HUES64 (cell line): ENCODE measurements at regions not wholly inside any gene's neighbourhood (a gene's known extent, or its start where the extent isn't known, plus 50 kb on each side); places are given as distances from the start of the nearest gene placed in this dataset.

Experiments used
- H3K27ac ChIP-seq: 2 replicates; pipeline ENCODE4 v1.7.0; 2013; ENCODE audit warnings: low read depth, low read length, inconsistent platforms
- H3K27me3 ChIP-seq: 2 replicates; pipeline ENCODE4 v1.6.1; 2013; ENCODE audit warnings: mild to moderate bottlenecking, low read length; ENCODE audit not compliant: insufficient read depth
- H3K36me3 ChIP-seq: 2 replicates; pipeline ENCODE4 v1.6.1; 2013; ENCODE audit warnings: mild to moderate bottlenecking, low read length; ENCODE audit not compliant: insufficient read depth
- H3K4me1 ChIP-seq: 2 replicates; pipeline ENCODE4 v1.6.1; 2013; ENCODE audit warnings: mild to moderate bottlenecking, low read length, moderate library complexity; ENCODE audit not compliant: insufficient read depth
- H3K4me3 ChIP-seq: 2 replicates; pipeline ENCODE4 v1.5.1; 2013; ENCODE audit warnings: mild to moderate bottlenecking, low read length, moderate library complexity
- H3K9ac ChIP-seq: 2 replicates; pipeline ENCODE4 v1.6.1; 2013; ENCODE audit warnings: mild to moderate bottlenecking, low read depth, low read length
- H3K9me3 ChIP-seq: 2 replicates; pipeline ENCODE4 v1.6.1; 2013; ENCODE audit warnings: low read depth, low read length; ENCODE audit not compliant: insufficient read depth
- WGBS: fragments of 150-250, 120-280 bp; methylation state at CpG from one replicate; pipeline ENCODE4 v1.1.7; 2013; ENCODE audit warnings: missing lambda C conversion rate; 5-methylcytosine and 5-hydroxymethylcytosine counted together

GRCh38 chr4:79512363-79512762 is 104.3 kb upstream of the GK2 start:
- H3K4me3 ChIP-seq: no peak overlapping the region
- H3K4me1 ChIP-seq: no peaks in the 10 kb centered on the region
- no peak overlapping the region for H3K27ac ChIP-seq
- H3K9me3 ChIP-seq: no peaks in the 10 kb centered on the region
- no peak overlapping the region for H3K9ac ChIP-seq
- H3K36me3 ChIP-seq: no peaks in the 10 kb centered on the region
- no peaks in the 10 kb centered on the region for H3K27me3 ChIP-seq

GRCh38 chr4:79502081-79502480 is 94.1 kb upstream of the GK2 start:
- Histone ChIP-seq H3K4me3 (no peak overlapping the region), H3K9ac (no peak overlapping the region), H3K4me1 (peaks cover 7% of the 10 kb centered on the region; the same call in 1 of the 2 replicates), H3K27me3 (no peaks in the 10 kb centered on the region), H3K9me3 (no peaks in the 10 kb centered on the region), H3K36me3 (no peaks in the 10 kb centered on the region), H3K27ac (no peak overlapping the region)

GRCh38 chr4:79498282-79498681 is 90.3 kb upstream of the GK2 start:
- H3K9me3 ChIP-seq: no peaks in the 10 kb centered on the region
- 88% methylated on average over 1 of the region's 1 CpG for WGBS

GRCh38 chr4:79497001-79497400 is 89.0 kb upstream of the GK2 start:
- H3K27me3 ChIP-seq: no peaks in the 10 kb centered on the region
- no peak overlapping the region for H3K4me3 ChIP-seq
- H3K9ac ChIP-seq: no peak overlapping the region
- no peaks in the 10 kb centered on the region for H3K9me3 ChIP-seq
- H3K36me3 ChIP-seq: no peaks in the 10 kb centered on the region
- no peak overlapping the region for H3K27ac ChIP-seq
- WGBS: 91% methylated on average over 1 of the region's 1 CpG
- H3K4me1 ChIP-seq: peaks cover 7% of the 10 kb centered on the region; the same call in 1 of the 2 replicates

More at GRCh38 chr4:79498282-79498681, 90.3 kb upstream of the GK2 start:
- Histone ChIP-seq H3K4me3 (no peak overlapping the region), H3K36me3 (no peaks in the 10 kb centered on the region), H3K27me3 (no peaks in the 10 kb centered on the region), H3K27ac (no peak overlapping the region), H3K9ac (no peak overlapping the region), H3K4me1 (peaks cover 7% of the 10 kb centered on the region; the same call in 1 of the 2 replicates)

DNA sequence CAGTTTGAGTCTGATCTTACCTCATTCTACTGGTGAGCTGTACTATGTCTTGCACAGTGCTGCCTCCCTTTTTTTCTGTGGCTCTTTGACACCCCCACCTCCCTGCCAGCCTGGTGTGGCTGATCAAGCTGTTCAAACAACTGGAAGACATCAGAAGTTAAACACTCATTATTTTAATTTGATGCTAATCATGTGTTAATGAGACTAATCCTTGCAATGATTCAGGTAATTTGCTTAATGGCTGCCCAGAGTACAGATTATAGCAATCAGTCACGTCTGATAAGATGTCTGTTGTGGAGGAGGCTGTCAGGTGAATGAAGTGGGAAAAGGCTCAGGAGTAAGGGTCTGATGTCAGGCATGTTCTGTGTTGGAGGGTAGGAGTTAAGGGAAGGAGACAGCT is 87.4 kb upstream of the GK2 start:
- Histone ChIP-seq H3K9me3 (no peaks in the 10 kb centered on the region), H3K27me3 (no peaks in the 10 kb centered on the region), H3K36me3 (no peaks in the 10 kb centered on the region), H3K4me3 (no peak overlapping the region), H3K27ac (no peak overlapping the region), H3K4me1 (peaks cover 7% of the 10 kb centered on the region; the same call in 1 of the 2 replicates), H3K9ac (no peak overlapping the region)
- 66% methylated on average over 1 of the region's 1 CpG for WGBS

DNA sequence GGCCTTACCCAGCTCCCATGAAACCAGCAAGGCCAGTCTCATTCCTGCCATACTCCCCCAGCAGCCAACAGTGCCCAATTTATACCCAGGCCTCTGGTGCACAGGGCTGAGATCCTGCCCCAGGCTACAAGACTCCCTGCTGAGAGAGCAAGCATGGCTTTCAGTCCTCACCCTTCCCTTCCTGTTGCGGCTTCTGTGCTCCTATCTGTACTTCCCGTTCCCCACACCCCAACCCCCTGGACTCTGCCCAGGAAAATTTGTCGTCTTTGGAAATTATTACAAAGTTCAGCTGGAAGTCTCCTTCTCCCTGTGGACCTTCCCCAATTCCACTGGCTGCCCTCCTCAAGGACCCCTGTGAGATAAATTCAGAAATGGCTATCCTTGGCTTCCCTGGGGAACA is 84.1 kb upstream of the GK2 start:
- no peak overlapping the region for H3K4me3 ChIP-seq
- H3K27ac ChIP-seq: no peak overlapping the region
- no peaks in the 10 kb centered on the region for H3K4me1 ChIP-seq
- no peaks in the 10 kb centered on the region for H3K27me3 ChIP-seq
- no peaks in the 10 kb centered on the region for H3K36me3 ChIP-seq
- 90% methylated on average over 3 of the region's 3 CpGs for WGBS
- H3K9ac ChIP-seq: no peak overlapping the region
- H3K9me3 ChIP-seq: no peaks in the 10 kb centered on the region

DNA sequence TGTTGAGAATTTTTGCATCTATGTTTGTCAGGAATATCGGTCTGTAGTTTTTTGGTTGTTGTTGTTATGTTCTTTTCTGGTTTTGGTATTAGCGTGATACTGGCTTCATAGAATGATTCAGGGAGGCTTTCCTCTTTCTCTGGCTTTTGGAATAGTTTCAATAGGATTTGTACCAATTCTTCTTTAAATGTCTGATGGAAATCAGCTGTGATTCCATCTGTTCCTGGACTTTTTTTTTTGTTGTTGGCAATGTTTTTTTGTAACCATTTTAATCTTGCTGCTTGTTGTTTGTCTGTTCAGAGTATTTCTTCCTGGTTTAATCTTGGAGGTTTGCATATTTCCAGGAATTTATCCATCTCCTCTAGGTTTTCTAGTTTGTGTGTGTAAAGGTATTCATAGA is 81.5 kb upstream of the GK2 start:
- no peak overlapping the region for H3K4me3 ChIP-seq
- H3K27me3 ChIP-seq: no peaks in the 10 kb centered on the region
- 91% methylated on average over 2 of the region's 2 CpGs for WGBS

DNA sequence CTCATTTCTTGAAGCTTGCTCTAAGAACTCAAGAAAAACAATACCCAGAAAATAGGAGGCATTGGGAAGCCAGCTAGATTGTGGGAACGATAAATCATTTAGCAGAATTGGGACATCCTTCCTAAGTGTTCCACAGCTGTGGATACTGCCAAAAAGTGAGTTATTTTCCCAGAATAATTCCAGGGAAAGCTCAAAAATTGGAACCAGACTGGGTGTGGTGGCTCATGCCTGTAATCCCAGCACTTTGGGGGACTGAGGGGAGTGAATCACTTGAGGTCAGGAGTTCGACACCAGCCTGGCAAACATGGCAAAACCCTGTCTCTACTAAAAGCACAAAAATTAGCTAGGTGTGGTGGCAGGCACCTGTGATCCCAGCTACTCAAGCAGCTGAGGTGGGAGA is 68.2 kb upstream of the GK2 start:
- Histone ChIP-seq H3K27me3 (no peaks in the 10 kb centered on the region), H3K36me3 (no peaks in the 10 kb centered on the region), H3K9me3 (no peaks in the 10 kb centered on the region), H3K4me1 (no peaks in the 10 kb centered on the region), H3K9ac (no peak overlapping the region), H3K27ac (no peak overlapping the region), H3K4me3 (no peak overlapping the region)
- WGBS: 94% methylated on average over 1 of the region's 2 CpGs

More for the DNA sequence above, 81.5 kb upstream of the GK2 start:
- no peaks in the 10 kb centered on the region for H3K9me3 ChIP-seq
- no peak overlapping the region for H3K9ac ChIP-seq
- H3K36me3 ChIP-seq: no peaks in the 10 kb centered on the region
- no peaks in the 10 kb centered on the region for H3K4me1 ChIP-seq
- H3K27ac ChIP-seq: no peak overlapping the region

- H3K4me3 ChIP-seq: no peak overlapping the region
- no peak overlapping the region for H3K27ac ChIP-seq
- whole genome bisulfite sequencing: 93% methylated on average over 1 of the region's 3 CpGs
- H3K9ac ChIP-seq: no peak overlapping the region
- no peaks in the 10 kb centered on the region for H3K9me3 ChIP-seq
- no peaks in the 10 kb centered on the region for H3K4me1 ChIP-seq
- H3K27me3 ChIP-seq: no peaks in the 10 kb centered on the region
- H3K36me3 ChIP-seq: no peaks in the 10 kb centered on the region
Measured at GRCh38 chr4:79473439-79473724, 65.4 kb upstream of the GK2 start.

- no peaks in the 10 kb centered on the region for H3K27me3 ChIP-seq
- no peaks in the 10 kb centered on the region for H3K4me1 ChIP-seq
- H3K27ac ChIP-seq: no peak overlapping the region
- H3K9me3 ChIP-seq: no peaks in the 10 kb centered on the region
- no peaks in the 10 kb centered on the region for H3K36me3 ChIP-seq
- WGBS: 91% methylated on average over 3 of the region's 3 CpGs
- H3K4me3 ChIP-seq: no peak overlapping the region
- no peak overlapping the region for H3K9ac ChIP-seq
Measured at GRCh38 chr4:79472693-79473438, 64.8 kb upstream of the GK2 start.

DNA sequence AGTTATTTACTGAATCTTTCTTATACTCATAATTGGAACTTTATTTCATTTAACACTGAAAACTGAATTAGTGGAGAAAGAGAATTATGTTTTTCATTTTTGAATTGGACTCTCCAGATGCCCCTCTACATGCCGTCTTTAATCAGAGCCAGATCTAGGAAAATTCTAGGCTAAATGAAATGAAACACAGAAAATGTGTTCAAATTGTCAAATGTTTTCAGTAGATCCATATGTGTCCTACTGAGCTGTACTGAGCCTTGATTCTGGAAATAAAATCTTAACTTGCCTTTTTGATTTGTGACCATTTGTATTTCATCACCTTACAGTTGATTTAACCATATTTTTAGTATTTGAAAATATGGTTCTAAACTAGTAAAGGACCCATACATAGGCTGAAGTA is 64.0 kb upstream of the GK2 start:
- H3K27me3 ChIP-seq: no peaks in the 10 kb centered on the region
- no peak overlapping the region for H3K4me3 ChIP-seq
- WGBS: 100% methylated on average over 1 of the region's 1 CpG
- no peak overlapping the region for H3K9ac ChIP-seq
- peaks cover 2% of the 10 kb centered on the region; the same call in 1 of the 2 replicates for H3K4me1 ChIP-seq
- H3K9me3 ChIP-seq: no peaks in the 10 kb centered on the region
- H3K27ac ChIP-seq: no peak overlapping the region
- no peaks in the 10 kb centered on the region for H3K36me3 ChIP-seq

DNA sequence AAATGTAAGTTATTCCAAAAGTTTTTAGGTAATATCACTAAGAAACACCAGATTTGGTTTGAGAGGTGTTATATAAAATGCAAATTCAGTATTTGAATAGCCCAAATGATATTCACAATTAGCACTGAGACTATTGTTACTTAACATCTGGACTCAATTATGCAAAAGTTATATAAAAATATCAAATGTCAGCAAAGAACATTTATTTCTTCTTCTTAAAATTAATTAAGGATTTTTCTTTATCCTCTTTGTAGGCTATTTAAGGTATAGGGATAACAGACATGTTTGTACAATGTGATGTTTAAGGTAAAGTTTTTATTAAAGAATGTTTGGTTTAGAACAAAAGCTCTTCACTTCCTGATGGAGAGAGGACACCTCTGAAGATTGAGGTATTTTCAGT is 63.3 kb upstream of the GK2 start:
- no peaks in the 10 kb centered on the region for H3K36me3 ChIP-seq
- H3K27ac ChIP-seq: no peak overlapping the region
- H3K4me1 ChIP-seq: peaks cover 2% of the 10 kb centered on the region; the same call in 1 of the 2 replicates
- no peak overlapping the region for H3K9ac ChIP-seq
- H3K9me3 ChIP-seq: no peaks in the 10 kb centered on the region
- H3K4me3 ChIP-seq: no peak overlapping the region
- H3K27me3 ChIP-seq: no peaks in the 10 kb centered on the region
